ENCODE measurements at regions not wholly inside any gene's neighbourhood (a gene's known extent, or its start where the extent isn't known, plus 50 kb on each side); places are given as distances from the start of the nearest gene placed in this dataset.

GRCh38 chr3:145754605-145755289 lies 406.2 kb downstream of the PLOD2 start:
- no peak for TF ChIP-seq CTCF (IDR thresholded peaks at IDR 0.05; ENCODE audit: low read depth, low read length, missing input control)
- no peak for TF ChIP-seq REST (IDR thresholded peaks at IDR 0.05)
- no peak for TF ChIP-seq MAX (IDR thresholded peaks at IDR 0.05)
- TF ChIP-seq RXRA (IDR thresholded peaks at IDR 0.05): no peak
- TF ChIP-seq RAD21 (IDR thresholded peaks at IDR 0.05): no peak
- TF ChIP-seq NR2F2 (IDR thresholded peaks at IDR 0.05): no peak
- TF ChIP-seq JUND (IDR thresholded peaks at IDR 0.05): no peak
- TF ChIP-seq SP1 (IDR thresholded peaks at IDR 0.05): no peak
